ENCODE measurements at regions not wholly inside any gene's neighbourhood (a gene's known extent, or its start where the extent isn't known, plus 50 kb on each side); places are given as distances from the start of the nearest gene placed in this dataset.
A peak's percentile ranks its signal among the peaks of the same experiment; 100 is the strongest.

DNA sequence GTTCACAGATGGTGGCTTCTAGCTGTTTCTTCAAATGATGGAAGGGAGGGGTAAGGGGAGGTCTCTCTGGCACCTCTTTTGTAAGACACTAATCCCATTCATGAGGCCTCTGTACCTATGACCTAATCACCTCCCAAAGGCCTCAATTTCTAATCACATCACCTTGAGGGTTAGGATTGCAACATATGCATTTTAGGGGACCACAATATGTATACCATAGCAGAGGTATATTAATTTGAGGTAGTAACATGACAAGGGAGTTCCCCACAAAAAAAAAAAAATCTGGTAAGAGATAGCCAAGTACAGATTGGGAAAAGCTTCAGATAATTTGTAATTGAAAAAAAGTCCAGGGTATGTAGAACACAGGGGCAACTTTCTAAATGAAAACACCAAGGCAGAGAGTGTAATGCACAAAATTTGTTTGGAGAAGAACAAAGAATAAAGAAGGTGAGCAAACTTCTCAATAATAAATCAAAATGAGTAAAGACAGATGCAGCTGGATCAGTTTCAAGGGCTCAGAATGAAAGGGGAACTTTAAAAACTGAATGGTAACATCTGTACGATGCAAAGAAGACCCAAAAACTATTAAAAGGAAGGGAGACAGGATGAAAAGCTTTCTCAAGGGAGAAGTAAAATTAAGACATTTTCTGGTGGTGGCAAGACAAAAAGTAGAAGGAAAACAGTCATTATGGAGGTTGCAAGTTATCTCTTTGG lies 125.5 kb upstream of the DCN start:
- H3K27ac ChIP-seq, result no peak overlapping the region
- H3K9me3 ChIP-seq (replicated peaks), result no peaks in the 10 kb centered on the region
- no peaks in the 10 kb centered on the region for H3K4me1 ChIP-seq (replicated peaks)
- H3K36me3 ChIP-seq, result no peaks in the 10 kb centered on the region
- no peak for DNase-seq (ENCODE audit: low read depth in 1 of 2, low spot score in 2 of 2)
- no peaks in the 10 kb centered on the region for H3K27me3 ChIP-seq (replicated peaks)
- no peak overlapping the region for H3K4me3 ChIP-seq

GRCh38 chr12:91290354-91290753 lies 107.7 kb upstream of the DCN start:
- Histone ChIP-seq H3K27ac (no peak overlapping the region), H3K36me3 (no peaks in the 10 kb centered on the region), H3K9me3 (replicated peaks) (no peaks in the 10 kb centered on the region), H3K27me3 (replicated peaks) (no peaks in the 10 kb centered on the region), H3K4me3 (no peak overlapping the region), H3K4me1 (replicated peaks) (peaks cover 15% of the 10 kb centered on the region)
- DNase-seq (ENCODE audit: low read depth in 1 of 2, low spot score in 2 of 2), result no peak

DNA sequence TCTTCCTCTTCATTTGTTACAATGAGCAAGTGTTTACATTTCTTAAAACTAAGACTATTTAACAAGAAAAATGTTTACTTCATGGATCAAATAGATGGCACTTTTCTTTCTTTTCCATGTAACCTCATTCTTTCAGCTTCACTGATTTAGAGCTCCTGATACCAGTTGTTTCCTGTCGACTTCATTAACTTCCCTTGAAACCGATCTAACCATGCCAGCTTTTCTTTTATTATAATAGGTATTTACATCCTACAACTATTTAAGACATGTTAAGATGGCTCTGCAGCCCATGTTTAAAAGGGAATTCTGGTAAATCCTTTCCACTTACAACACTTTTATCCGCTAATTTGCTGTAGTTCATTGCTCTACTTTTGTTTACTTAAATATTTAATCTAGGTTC lies 107.3 kb upstream of the DCN start:
- H3K36me3 ChIP-seq, result no peaks in the 10 kb centered on the region
- DNase-seq (ENCODE audit: low read depth in 1 of 2, low spot score in 2 of 2), result no peak
- H3K9me3 ChIP-seq (replicated peaks), result no peaks in the 10 kb centered on the region
- no peaks in the 10 kb centered on the region for H3K27me3 ChIP-seq (replicated peaks)
- peaks cover 15% of the 10 kb centered on the region for H3K4me1 ChIP-seq (replicated peaks)
- H3K4me3 ChIP-seq, result no peak overlapping the region
- H3K27ac ChIP-seq, result no peak overlapping the region

- H3K27ac ChIP-seq, result no peak overlapping the region
- peaks cover 15% of the 10 kb centered on the region for H3K4me1 ChIP-seq (replicated peaks)
- H3K36me3 ChIP-seq, result no peaks in the 10 kb centered on the region
- no peak overlapping the region for H3K4me3 ChIP-seq
- H3K27me3 ChIP-seq (replicated peaks), result no peaks in the 10 kb centered on the region
- H3K9me3 ChIP-seq (replicated peaks), result no peaks in the 10 kb centered on the region
- DNase-seq (ENCODE audit: low read depth in 1 of 2, low spot score in 2 of 2), result no peak
Measured at GRCh38 chr12:91289072-91289471, 106.5 kb upstream of the DCN start.

DNA sequence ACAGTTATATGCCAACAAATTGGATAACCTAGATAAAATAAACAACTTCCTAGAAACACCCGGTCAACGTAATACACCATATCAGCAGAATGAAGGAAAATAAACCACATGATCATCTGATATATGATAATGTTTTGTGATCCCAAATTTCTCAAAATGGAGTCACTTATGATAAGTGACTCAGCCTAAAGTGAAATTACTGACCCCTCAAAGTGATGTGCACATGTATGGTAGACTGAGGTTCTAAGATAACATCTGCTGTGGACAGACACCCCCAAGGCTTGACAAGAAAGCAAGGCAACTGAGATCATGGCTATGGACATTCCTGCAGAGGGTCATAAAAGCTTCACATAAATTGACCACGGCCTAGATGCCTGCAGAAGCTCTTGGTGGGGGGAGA lies 105.1 kb upstream of the DCN start:
- H3K36me3 ChIP-seq, result no peaks in the 10 kb centered on the region
- H3K4me3 ChIP-seq, result no peak overlapping the region
- no peaks in the 10 kb centered on the region for H3K9me3 ChIP-seq (replicated peaks)
- H3K27me3 ChIP-seq (replicated peaks), result no peaks in the 10 kb centered on the region
- no peak overlapping the region for H3K27ac ChIP-seq
- DNase-seq (ENCODE audit: low read depth in 1 of 2, low spot score in 2 of 2), result no peak
- peaks cover 15% of the 10 kb centered on the region for H3K4me1 ChIP-seq (replicated peaks)

DNA sequence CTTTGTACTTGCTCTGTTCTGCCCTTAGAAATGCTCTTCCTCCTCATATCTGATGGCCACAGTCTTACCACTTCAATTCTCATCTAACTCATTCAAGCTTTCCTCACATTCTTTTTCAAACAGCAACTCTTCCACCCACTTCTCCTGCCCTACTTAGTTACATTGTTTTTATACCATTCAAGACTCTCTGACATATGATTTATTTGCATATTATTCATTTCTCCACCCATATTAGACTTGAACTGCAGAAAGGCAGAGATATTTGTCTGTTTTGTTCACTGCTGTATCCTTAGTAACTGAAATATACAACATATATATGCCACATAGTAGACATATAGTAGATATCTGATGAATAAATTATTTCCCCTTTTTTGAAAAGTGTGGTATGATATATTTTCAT lies 95.5 kb upstream of the DCN start:
- DNase-seq (ENCODE audit: low read depth in 1 of 2, low spot score in 2 of 2), result no peak
- Histone ChIP-seq H3K36me3 (no peaks in the 10 kb centered on the region), H3K4me3 (no peak overlapping the region)

DNA sequence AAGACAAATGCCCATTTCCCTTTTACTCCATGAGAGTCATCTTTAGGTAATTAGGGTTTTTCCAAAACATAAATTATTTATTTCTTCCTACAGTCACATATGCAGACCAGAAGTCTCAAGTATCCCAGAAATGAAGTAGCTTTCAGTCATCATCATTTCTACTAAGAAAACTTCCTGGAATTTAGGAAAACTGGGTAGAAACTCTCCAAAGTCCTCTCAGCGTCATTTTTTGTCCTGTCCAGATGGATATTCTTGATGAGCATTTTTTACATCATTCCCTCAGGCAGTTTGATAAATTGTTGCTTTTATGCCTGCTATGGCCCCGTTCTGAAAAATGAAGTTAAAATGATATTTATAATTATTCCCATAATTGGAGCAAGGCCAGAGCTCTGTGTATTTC lies 93.9 kb upstream of the DCN start:
- Histone ChIP-seq H3K36me3 (no peaks in the 10 kb centered on the region), H3K4me3 (no peak overlapping the region), H3K4me1 (replicated peaks) (peaks cover 40% of the 10 kb centered on the region), H3K27ac (no peak overlapping the region), H3K9me3 (replicated peaks) (0 out of 2 replicates have a peak, but pooled peaks cover 4% of the 10 kb centered on the region), H3K27me3 (replicated peaks) (no peaks in the 10 kb centered on the region)
- DNase-seq (ENCODE audit: low read depth in 1 of 2, low spot score in 2 of 2), result no peak

More for the DNA sequence above, 95.5 kb upstream of the DCN start:
- Histone ChIP-seq H3K27ac (no peak overlapping the region), H3K9me3 (replicated peaks) (no peaks in the 10 kb centered on the region), H3K4me1 (replicated peaks) (peaks cover 24% of the 10 kb centered on the region), H3K27me3 (replicated peaks) (no peaks in the 10 kb centered on the region)

DNA sequence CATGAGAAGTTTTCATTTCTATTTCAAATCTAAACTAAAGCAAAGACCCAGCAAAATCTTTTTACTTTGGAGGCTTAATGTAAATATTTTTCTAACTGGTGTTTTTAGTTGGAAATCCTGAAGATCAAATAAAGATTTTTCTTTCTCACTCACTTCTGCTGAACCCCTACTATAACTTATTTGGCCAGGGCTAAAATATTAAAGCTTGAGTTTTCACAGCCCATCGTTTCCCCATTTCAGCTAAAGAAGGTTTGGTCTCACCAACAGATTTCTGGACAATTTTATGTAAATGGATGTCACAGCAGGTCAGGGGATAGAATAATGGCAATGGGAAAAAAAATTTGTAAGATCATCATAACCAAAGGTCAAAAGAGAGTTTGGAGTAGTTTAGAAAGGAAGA lies 92.7 kb upstream of the DCN start:
- no peak for DNase-seq (ENCODE audit: low read depth in 1 of 2, low spot score in 2 of 2)
- peak overlapping the region; percentile 34; the same call in 1 of the 2 replicates for H3K27ac ChIP-seq
- H3K4me3 ChIP-seq, result no peak overlapping the region
- peaks cover 52% of the 10 kb centered on the region for H3K4me1 ChIP-seq (replicated peaks)
- no peaks in the 10 kb centered on the region for H3K27me3 ChIP-seq (replicated peaks)
- 0 out of 2 replicates have a peak, but pooled peaks cover 4% of the 10 kb centered on the region for H3K9me3 ChIP-seq (replicated peaks)
- H3K36me3 ChIP-seq, result no peaks in the 10 kb centered on the region

- Histone ChIP-seq H3K4me3 (no peak overlapping the region), H3K27me3 (replicated peaks) (no peaks in the 10 kb centered on the region), H3K36me3 (no peaks in the 10 kb centered on the region), H3K4me1 (replicated peaks) (peaks cover 56% of the 10 kb centered on the region), H3K27ac (peak overlapping the region; percentile 34; the same call in 1 of the 2 replicates), H3K9me3 (replicated peaks) (0 out of 2 replicates have a peak, but pooled peaks cover 4% of the 10 kb centered on the region)
- DNase-seq (ENCODE audit: low read depth in 1 of 2, low spot score in 2 of 2), result peak in 1 of 2 experiments; percentile 31
Measured at GRCh38 chr12:91274916-91275315, 92.3 kb upstream of the DCN start.

GRCh38 chr12:91273560-91273959 lies 90.9 kb upstream of the DCN start:
- Histone ChIP-seq H3K27me3 (replicated peaks) (no peaks in the 10 kb centered on the region), H3K36me3 (no peaks in the 10 kb centered on the region), H3K4me3 (no peak overlapping the region), H3K27ac (no peak overlapping the region), H3K9me3 (replicated peaks) (0 out of 2 replicates have a peak, but pooled peaks cover 4% of the 10 kb centered on the region), H3K4me1 (replicated peaks) (peaks cover 63% of the 10 kb centered on the region)
- no peak for DNase-seq (ENCODE audit: low read depth in 1 of 2, low spot score in 2 of 2)

DNA sequence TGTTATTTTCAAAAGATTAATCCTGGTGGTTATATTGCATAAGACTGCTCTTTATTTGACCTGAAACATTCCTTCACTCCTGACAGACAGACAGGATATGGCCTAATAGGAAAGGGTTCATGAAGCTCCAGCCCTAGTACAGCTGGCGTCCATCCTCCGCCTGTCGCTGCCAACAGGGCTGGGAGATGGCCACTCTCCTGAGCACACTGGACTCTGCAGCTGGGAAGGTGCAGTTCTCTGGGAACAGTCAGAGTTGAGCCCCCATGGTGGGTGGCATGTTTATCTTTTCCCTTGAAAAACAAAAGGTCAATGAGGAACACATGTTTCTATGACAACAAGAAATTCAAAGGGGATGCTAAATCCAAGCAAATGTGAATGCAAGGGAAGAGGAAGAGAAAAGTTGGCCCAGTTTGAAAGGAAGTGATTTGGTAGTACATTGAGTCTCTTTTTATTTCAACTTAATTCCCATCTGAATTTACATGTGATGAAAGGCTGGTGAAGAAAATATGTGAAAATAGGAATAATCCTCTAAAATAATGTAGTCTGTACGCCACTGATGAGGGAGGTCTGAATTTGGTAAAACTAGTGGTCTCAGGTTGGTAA lies 89.9 kb upstream of the DCN start:
- Histone ChIP-seq H3K27me3 (replicated peaks) (no peaks in the 10 kb centered on the region), H3K36me3 (no peaks in the 10 kb centered on the region), H3K4me3 (no peak overlapping the region), H3K4me1 (replicated peaks) (peaks cover 63% of the 10 kb centered on the region), H3K9me3 (replicated peaks) (0 out of 2 replicates have a peak, but pooled peaks cover 4% of the 10 kb centered on the region), H3K27ac (peak overlapping the region; percentile 65)
- DNase-seq (ENCODE audit: low read depth in 1 of 2, low spot score in 2 of 2), result peak; percentile 59 to 64

GRCh38 chr12:91271185-91271584 lies 88.6 kb upstream of the DCN start:
- Histone ChIP-seq H3K36me3 (no peaks in the 10 kb centered on the region), H3K4me1 (replicated peaks) (peaks cover 63% of the 10 kb centered on the region), H3K27ac (peak overlapping the region; percentile 65), H3K9me3 (replicated peaks) (0 out of 2 replicates have a peak, but pooled peaks cover 4% of the 10 kb centered on the region), H3K4me3 (no peak overlapping the region), H3K27me3 (replicated peaks) (no peaks in the 10 kb centered on the region)
- peak in 1 of 2 experiments; percentile 40 for DNase-seq (ENCODE audit: low read depth in 1 of 2, low spot score in 2 of 2)

GRCh38 chr12:91267039-91267438 lies 84.4 kb upstream of the DCN start:
- Histone ChIP-seq H3K4me1 (replicated peaks) (peaks cover 29% of the 10 kb centered on the region), H3K27me3 (replicated peaks) (no peaks in the 10 kb centered on the region), H3K4me3 (no peak overlapping the region), H3K36me3 (no peaks in the 10 kb centered on the region), H3K9me3 (replicated peaks) (0 out of 2 replicates have a peak, but pooled peaks cover under 1% of the 10 kb centered on the region), H3K27ac (no peak overlapping the region)
- no peak for DNase-seq (ENCODE audit: low read depth in 1 of 2, low spot score in 2 of 2)

- H3K27ac ChIP-seq, result no peak overlapping the region
- no peaks in the 10 kb centered on the region for H3K27me3 ChIP-seq (replicated peaks)
- H3K36me3 ChIP-seq, result no peaks in the 10 kb centered on the region
- no peaks in the 10 kb centered on the region; the same call in 1 of the 2 replicates for H3K4me1 ChIP-seq (replicated peaks)
- DNase-seq (ENCODE audit: low read depth in 1 of 2, low spot score in 2 of 2), result no peak
- H3K4me3 ChIP-seq, result no peak overlapping the region
- 0 out of 2 replicates have a peak, but pooled peaks cover 3% of the 10 kb centered on the region for H3K9me3 ChIP-seq (replicated peaks)
Measured at GRCh38 chr12:91264178-91264577, 81.6 kb upstream of the DCN start.

All from SJSA1 (cell line).